GM18520 (cell line): ENCODE measurements at regions not wholly inside any gene's neighbourhood (a gene's known extent, or its start where the extent isn't known, plus 50 kb on each side); places are given as distances from the start of the nearest gene placed in this dataset.
"Not testable (repeated sequence)": the region's sequence is repeated elsewhere in the genome, so short reads cannot be mapped to it uniquely, and the experiment has no call there.

ENCODE experiments used
- ATAC-seq: cut with Tn5 transposase; IDR thresholded peaks from one replicate; pipeline ENCODE4 v1.9.1; 2021; ENCODE audit not compliant: unreplicated experiment

- ATAC-seq: no peak
These were observed 894.1 kb upstream of the API5 start for GRCh38 chr11:42417691-42418090.

GRCh38 chr11:42422090-42422489 lies 889.7 kb upstream of the API5 start:
- no peak for ATAC-seq

DNA sequence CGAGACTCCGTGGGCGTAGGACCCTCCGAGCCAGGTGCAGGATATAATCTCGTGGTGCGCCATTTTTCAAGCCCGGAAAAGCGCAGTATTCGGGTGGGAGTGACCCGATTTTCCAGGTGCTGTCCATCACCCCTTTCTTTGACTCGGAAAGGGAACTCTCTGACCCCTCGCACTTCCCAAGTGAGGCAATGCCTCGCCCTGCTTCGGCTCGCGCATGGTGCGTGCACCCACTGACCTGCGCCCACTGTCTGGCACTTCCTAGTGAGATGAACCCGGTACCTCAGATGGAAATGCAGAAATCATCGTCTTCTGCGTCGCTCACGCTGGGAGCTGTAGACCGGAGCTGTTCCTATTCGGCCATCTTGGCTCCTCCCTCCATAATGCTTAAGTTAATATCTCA lies 876.9 kb upstream of the API5 start:
- not testable (repeated sequence) for ATAC-seq

- ATAC-seq: no peak
These were observed 867.4 kb upstream of the API5 start for GRCh38 chr11:42444406-42444805.

GRCh38 chr11:42462558-42463310 lies 849.1 kb upstream of the API5 start:
- ATAC-seq: no peak

- no peak for ATAC-seq
These were observed 846.2 kb upstream of the API5 start for GRCh38 chr11:42465623-42466022.

DNA sequence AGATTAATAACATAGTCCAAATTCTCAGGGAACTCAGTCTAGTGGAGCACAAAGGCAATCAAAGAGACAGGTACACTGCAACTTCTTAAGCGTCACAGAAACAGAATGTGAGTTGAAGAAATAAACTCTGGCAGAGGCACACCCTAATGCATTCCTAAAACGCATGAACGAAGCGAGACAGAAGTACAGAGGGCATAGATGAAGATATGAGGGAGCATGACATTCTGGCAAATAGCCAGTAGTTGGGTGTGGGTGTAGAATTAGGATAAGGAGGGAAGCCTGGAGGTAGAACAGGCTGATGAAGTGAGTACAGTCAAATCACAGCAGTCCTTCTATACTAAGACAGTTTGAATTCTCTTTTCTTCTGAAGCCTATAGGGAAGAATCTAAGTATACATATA lies 838.7 kb upstream of the API5 start:
- no peak for ATAC-seq

DNA sequence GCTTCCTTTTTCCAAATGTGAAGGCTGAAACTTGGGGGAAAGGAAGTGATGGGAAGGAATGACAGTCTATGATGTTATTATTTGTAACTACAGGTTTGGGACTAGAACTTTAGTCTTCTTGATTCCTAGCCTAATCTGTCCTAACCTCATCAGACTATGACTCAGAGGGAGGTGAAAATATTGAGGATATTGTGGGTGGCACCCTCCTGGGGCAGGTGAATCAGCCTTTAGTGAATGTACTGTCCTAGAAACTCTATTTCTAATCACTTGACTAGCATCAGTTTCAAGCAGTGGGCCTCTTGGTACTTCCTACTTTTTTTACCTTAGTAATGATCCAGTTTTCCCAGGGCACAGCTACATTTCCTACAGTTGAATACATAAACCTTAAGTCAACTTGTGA lies 829.0 kb upstream of the API5 start:
- ATAC-seq: no peak

- ATAC-seq: no peak
These were observed 821.3 kb upstream of the API5 start for GRCh38 chr11:42490506-42490905.

- no peak for ATAC-seq
These were observed 817.3 kb upstream of the API5 start for GRCh38 chr11:42494459-42494858.

DNA sequence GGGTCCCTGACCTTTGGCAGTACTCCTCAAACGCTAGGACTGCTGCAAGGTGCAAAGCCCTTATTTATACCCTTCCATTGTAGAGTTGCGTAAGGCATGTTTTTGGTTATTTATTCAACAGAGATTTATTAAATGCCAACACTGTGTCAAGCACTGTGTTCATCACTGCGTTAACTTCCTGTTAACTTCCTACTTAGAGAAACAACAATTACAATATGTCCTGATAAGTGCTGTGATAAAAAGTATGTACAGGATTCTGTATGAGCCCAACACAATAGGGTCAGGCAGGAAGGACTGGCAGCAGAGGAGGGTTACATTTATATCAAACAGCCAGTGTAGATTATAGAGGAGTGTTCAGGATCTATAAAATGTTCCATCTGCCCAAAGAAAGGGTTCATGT lies 812.8 kb upstream of the API5 start:
- ATAC-seq: no peak

DNA sequence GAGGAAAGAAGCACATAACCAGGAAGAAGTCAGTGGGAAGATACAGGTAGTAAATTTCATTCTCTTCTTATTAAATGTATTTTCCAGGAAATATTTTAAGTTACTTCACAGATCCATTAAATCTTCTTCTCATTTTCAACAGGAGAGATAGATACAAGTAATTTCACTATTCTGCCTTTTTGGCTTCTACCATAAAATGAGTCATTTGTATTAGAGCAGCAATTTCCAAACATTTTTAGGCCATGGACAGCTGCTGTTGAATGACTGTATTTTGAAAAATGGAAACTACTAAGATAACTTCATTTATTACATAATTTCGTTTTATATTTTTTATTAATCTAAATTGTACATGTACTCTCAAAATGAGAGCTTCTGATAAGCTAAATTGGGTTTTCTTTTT lies 809.6 kb upstream of the API5 start:
- no peak for ATAC-seq

- ATAC-seq: no peak
These were observed 789.8 kb upstream of the API5 start for GRCh38 chr11:42521994-42522393.

DNA sequence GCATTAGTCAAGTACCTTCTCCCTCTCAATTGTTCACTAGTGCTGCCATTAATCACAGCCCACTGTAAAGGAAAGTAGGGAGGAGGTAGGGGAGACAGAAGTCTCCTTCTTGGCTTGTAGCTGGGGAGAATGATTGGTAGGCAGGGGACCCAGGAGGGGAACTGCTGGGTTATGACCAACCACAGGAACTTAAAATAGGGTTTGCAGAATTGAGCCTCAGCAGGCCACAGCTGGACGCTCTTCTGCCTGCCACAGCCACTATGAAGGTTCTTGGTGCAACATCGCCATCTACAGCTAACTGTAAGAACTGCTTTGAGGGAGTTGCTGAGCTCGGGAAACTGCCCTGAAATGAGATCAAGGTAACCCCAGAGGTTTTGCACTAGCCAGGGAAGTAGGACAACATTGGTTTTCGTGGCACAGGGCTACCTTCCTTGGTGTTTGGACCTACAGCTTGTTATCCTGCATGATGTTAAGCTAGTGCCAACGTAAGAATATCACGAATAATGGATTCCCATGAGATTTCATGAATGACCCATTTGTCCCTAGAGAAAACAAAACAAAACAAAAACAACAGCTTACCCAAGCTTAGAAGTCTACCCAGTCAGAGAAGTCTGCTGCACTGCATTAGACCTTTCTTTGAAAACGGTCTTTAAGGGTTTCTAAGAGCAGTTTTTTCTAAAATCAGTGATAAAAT lies 787.1 kb upstream of the API5 start:
- peak; percentile 83 for ATAC-seq

DNA sequence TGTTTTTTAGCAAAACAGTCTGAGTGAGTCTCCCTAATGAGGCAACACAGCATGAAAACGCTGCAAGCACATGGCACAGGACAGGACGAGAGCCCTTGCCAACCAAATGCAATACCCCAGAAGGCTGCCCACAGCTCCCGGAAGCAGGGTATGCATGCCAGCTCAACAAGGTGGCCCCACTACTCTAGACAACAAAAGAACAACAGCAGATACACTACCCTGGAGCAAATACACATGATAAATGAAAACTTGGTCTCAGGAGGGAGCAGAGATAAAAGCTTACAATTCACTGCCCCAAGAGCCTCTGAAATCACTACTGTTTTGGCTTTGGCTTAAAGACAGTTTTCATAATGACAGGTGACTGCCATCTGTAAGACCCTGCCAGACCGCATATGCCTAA lies 785.4 kb upstream of the API5 start:
- ATAC-seq: no peak

DNA sequence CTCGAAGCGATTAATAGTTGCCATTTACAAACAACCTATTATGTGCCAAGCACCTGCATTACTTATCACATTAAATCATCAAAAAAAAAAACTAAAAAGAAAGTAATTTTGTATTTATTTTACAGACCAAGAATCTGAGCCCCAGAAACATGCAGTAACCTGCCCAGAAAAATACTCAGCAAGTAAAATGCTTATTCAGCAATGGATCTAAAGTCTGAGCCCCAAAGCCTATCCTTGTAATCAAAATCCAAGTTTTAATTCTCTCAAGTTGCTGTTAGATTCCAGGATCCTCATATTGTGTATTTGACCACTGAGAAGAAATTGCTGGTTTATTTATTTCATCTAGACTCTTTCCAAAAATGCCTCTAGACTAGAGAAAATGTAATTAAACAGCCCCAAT lies 783.3 kb upstream of the API5 start:
- no peak for ATAC-seq

- ATAC-seq: no peak
These were observed 782.9 kb upstream of the API5 start for GRCh38 chr11:42528911-42529310.

GRCh38 chr11:42536611-42537360 lies 775.0 kb upstream of the API5 start:
- no peak for ATAC-seq

DNA sequence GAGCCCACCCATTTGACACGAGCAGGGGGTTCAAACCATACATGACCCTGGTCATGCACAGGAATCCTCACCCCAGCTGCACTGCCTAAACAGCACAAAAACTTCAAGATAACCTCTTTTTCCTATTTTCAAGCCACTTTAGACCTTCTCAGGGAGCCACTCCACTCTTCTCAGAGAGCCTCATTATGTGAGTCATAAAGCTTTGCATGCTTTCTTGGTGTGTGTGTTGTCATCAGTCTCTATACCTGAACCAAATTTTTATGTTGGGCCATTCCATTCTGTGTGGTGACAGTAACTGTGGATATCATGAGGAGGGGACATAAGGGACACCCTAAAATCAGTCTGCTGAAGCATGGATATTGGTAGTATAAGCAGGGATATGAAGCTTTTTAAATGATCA lies 769.5 kb upstream of the API5 start:
- no peak for ATAC-seq

DNA sequence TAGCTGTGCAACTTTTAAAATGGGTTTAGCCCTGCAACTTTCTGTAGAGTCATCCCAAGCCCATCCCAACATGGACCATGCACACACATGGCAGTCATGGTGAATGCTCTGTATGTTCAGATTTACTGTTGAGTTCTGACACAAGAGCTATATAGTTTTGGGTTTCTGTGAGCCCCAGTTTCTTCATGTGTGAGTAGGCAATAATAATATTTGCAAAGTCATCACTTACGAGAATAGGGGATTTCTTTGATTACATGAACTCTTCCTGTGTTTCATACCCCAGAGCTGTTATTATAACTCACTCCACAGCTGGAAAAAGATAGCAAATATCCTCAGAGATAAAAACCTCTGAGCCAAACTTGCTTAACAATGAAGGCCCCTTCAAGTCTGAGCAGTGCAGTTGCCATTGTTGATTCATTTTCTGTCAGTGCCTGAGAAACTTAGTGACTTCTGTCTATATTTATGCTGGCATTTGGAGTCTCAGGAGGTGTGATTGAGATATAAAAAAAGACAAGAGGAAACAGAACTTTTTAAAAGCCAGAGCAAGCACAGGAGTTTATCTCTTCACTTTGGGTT lies 767.9 kb upstream of the API5 start:
- ATAC-seq: no peak

DNA sequence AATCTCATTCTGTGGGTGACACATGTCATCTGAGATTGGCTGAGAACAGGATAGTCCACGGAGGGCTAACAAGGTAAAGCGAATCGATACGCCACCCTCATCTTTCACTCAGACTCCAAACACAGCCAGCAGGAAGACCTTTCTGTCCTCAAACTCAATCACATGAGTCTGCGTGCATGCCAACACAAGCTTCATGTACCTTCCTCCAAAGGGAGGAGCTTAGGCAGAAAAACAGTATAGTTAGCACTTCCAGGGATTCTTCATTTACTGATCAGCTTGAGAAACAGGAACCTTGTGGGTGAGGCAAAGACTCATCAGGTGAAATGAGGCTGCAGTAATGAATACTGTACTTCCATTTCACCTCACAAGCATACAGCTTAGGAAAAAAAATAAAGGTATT lies 767.1 kb upstream of the API5 start:
- ATAC-seq: no peak

DNA sequence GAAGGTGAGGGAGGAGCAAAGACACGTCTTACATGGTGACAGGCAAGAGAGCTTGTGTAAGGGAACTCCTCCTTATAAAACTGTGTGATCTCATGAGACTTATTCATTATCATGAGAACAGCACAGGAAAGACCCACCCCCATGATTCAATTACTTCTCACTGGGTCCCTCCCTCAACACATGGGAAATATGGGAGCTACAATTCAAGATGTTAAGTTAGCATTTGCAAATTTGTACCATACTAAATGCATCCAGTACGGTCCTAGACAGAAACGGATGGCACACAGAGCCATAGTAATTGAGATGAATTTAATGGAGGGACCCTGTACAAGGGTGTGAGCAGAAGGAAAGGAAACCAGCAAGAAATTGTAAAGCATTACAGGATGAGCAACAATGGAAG lies 765.8 kb upstream of the API5 start:
- ATAC-seq: no peak
